Hepatocyte (in vitro differentiated cells): ENCODE measurements at regions not wholly inside any gene's neighbourhood (a gene's known extent, or its start where the extent isn't known, plus 50 kb on each side); places are given as distances from the start of the nearest gene placed in this dataset.

Experiments used
- EZH2 ChIP-seq: fragments of 200-600 bp; sonication (generic); IDR thresholded peaks from 2 replicates; pipeline ENCODE4 v1.6.1; 2016; ENCODE audit warnings: antibody characterized with exemption, mild to moderate bottlenecking, borderline replicate concordance
- TF ChIP-seq, protein P1 (sequence below): fragments of 200-600 bp; sonication (generic); IDR thresholded peaks from 2 replicates; pipeline ENCODE4 v1.5.1; 2016; ENCODE audit warnings: antibody characterized with exemption, mild to moderate bottlenecking; ENCODE audit not compliant: poor library complexity

DNA sequence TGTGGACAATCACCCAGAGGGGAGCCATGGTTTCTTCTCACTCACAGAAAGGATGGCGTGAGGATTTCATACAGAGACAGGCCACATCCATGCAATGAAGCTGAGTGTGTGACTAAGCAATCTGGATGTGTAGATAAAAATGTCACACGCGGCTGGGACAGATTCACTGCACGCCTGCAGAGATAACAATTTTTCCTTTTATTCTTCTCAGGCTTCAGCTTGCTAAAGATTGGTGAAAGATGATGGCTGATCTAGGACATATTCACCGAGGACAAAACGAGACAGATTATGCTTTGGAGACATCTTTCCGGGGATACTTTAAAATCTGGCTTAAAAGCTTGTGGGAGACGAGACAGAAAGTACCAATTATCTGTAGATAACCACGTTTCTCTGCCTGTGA, 313.9 kb upstream of the TRPC7 start:
- TF ChIP-seq, protein P1, sequence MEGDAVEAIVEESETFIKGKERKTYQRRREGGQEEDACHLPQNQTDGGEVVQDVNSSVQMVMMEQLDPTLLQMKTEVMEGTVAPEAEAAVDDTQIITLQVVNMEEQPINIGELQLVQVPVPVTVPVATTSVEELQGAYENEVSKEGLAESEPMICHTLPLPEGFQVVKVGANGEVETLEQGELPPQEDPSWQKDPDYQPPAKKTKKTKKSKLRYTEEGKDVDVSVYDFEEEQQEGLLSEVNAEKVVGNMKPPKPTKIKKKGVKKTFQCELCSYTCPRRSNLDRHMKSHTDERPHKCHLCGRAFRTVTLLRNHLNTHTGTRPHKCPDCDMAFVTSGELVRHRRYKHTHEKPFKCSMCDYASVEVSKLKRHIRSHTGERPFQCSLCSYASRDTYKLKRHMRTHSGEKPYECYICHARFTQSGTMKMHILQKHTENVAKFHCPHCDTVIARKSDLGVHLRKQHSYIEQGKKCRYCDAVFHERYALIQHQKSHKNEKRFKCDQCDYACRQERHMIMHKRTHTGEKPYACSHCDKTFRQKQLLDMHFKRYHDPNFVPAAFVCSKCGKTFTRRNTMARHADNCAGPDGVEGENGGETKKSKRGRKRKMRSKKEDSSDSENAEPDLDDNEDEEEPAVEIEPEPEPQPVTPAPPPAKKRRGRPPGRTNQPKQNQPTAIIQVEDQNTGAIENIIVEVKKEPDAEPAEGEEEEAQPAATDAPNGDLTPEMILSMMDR = no peak
- TF ChIP-seq EZH2 = no peak
